Fibroblast of lung (primary cell): ENCODE measurements at regions not wholly inside any gene's neighbourhood (a gene's known extent, or its start where the extent isn't known, plus 50 kb on each side); places are given as distances from the start of the nearest gene placed in this dataset.
"Not testable (repeated sequence)": the region's sequence is repeated elsewhere in the genome, so short reads cannot be mapped to it uniquely, and the experiment has no call there.

Experiments used
- DNase-seq, 2 donors: peaks; one replicate each; pipeline versions ENCODE4 v3.0.0 to v3.0.0-alpha.2; 2010; ENCODE audit warnings: low read depth in 2 of 2
- H2AFZ ChIP-seq: 2 replicates; pipeline ENCODE4 v1.5.1; 2012; ENCODE audit warnings: low read length, control low read depth, inconsistent platforms
- H3K27ac ChIP-seq: 2 replicates; pipeline ENCODE4 v1.5.1; 2011; ENCODE audit warnings: low read length, control low read depth; ENCODE audit not compliant: insufficient read depth
- H3K27me3 ChIP-seq: 2 replicates; pipeline ENCODE4 v1.5.1; 2011; ENCODE audit warnings: mild to moderate bottlenecking, low read length; ENCODE audit not compliant: control insufficient read depth, insufficient read depth
- H3K36me3 ChIP-seq: 2 replicates; pipeline ENCODE4 v1.5.1; 2011; ENCODE audit warnings: low read length; ENCODE audit not compliant: control insufficient read depth, insufficient read depth
- H3K4me1 ChIP-seq: 2 replicates; pipeline ENCODE4 v1.5.1; 2011; ENCODE audit warnings: low read length; ENCODE audit not compliant: control insufficient read depth, insufficient read depth; ENCODE audit errors: extremely low read depth
- H3K4me2 ChIP-seq: 2 replicates; pipeline ENCODE4 v1.5.1; 2011; ENCODE audit warnings: low read length, control low read depth; ENCODE audit not compliant: insufficient read depth; ENCODE audit errors: extremely low read depth
- H3K4me3 ChIP-seq, 4 experiments: fragments of 200-600 bp in 1 of 4; sonication (generic) in 1 of 4; replicated peaks in 1 of 4; 2 replicates each; pipeline ENCODE4 v1.5.1; 2011 to 2016; ENCODE audit warnings: low read length in 4 of 4, low read depth in 3 of 4, mild to moderate bottlenecking in 3 of 4, control low read depth in 2 of 4, inconsistent platforms in 1 of 4, mixed read lengths in 1 of 4; ENCODE audit not compliant: insufficient read depth in 1 of 4; ENCODE audit errors: control extremely low read depth in 1 of 4
- H3K79me2 ChIP-seq: 2 replicates; pipeline ENCODE4 v1.5.1; 2012; ENCODE audit warnings: mild to moderate bottlenecking, low read length, inconsistent platforms; ENCODE audit not compliant: control insufficient read depth, insufficient read depth
- H3K9ac ChIP-seq: 2 replicates; pipeline ENCODE4 v1.5.1; 2011; ENCODE audit warnings: mild to moderate bottlenecking, low read length, control low read depth; ENCODE audit not compliant: insufficient read depth
- H3K9me3 ChIP-seq: 2 replicates; pipeline ENCODE4 v1.5.1; 2012; ENCODE audit warnings: low read depth, low read length; ENCODE audit not compliant: control insufficient read depth, insufficient read depth
- H4K20me1 ChIP-seq: 2 replicates; pipeline ENCODE4 v1.5.1; 2011; ENCODE audit warnings: low read length; ENCODE audit not compliant: control insufficient read depth, insufficient read depth; ENCODE audit errors: extremely low read depth
- CTCF ChIP-seq, 2 donors: IDR thresholded peaks in 1 of 2; conservative IDR thresholded peaks in 1 of 2; 1 replicate in 1 of 2; 2 replicates in 1 of 2; pipeline ENCODE4 v1.5.1; 2011 to 2012; ENCODE audit warnings: low read length in 2 of 2, control low read depth in 1 of 2, inconsistent platforms in 1 of 2, low read depth in 1 of 2, mild to moderate bottlenecking in 1 of 2
- EZH2 ChIP-seq: IDR thresholded peaks from 2 replicates; pipeline ENCODE4 v1.5.1; 2012; ENCODE audit warnings: low read length, control low read depth, mild to moderate bottlenecking; ENCODE audit errors: missing control alignments

- no peaks in the 10 kb centered on the region for H4K20me1 ChIP-seq
- no peak for DNase-seq
Observed at GRCh38 chr2:179373816-179374215, 109.2 kb upstream of the SESTD1 start.

GRCh38 chr2:179365561-179365960, 100.9 kb upstream of the SESTD1 start:
- H4K20me1 ChIP-seq, H3K27me3 ChIP-seq, H3K36me3 ChIP-seq, DNase-seq, H3K79me2 ChIP-seq, H3K4me1 ChIP-seq, H3K9ac ChIP-seq, H3K27ac ChIP-seq, H3K4me3 ChIP-seq, H2AFZ ChIP-seq, H3K9me3 ChIP-seq, H3K4me2 ChIP-seq: not testable (repeated sequence)

More at GRCh38 chr2:179373816-179374215, 109.2 kb upstream of the SESTD1 start:
- H3K4me3 ChIP-seq, result no peak overlapping the region
- H2AFZ ChIP-seq, result no peak overlapping the region
- no peak overlapping the region for H3K27ac ChIP-seq
- no peaks in the 10 kb centered on the region for H3K4me1 ChIP-seq
- no peaks in the 10 kb centered on the region for H3K9me3 ChIP-seq
- no peaks in the 10 kb centered on the region for H3K36me3 ChIP-seq
- no peak overlapping the region for H3K4me2 ChIP-seq
- no peak for TF ChIP-seq CTCF (conservative IDR thresholded peaks at IDR 0.05 in 1 of 2, IDR thresholded peaks at IDR 0.05 in 1 of 2; ENCODE audit: low read depth in 1 of 2, low read length in 2 of 2)
- TF ChIP-seq EZH2, result no peak
- no peaks in the 10 kb centered on the region for H3K27me3 ChIP-seq
- H3K9ac ChIP-seq, result no peak overlapping the region
- H3K79me2 ChIP-seq, result no peaks in the 10 kb centered on the region

- H3K4me2 ChIP-seq, result no peak overlapping the region
- no peak for DNase-seq
Observed at GRCh38 chr2:179355881-179356280, 91.2 kb upstream of the SESTD1 start.

More at GRCh38 chr2:179355881-179356280, 91.2 kb upstream of the SESTD1 start:
- Histone ChIP-seq H3K79me2 (no peaks in the 10 kb centered on the region), H4K20me1 (no peaks in the 10 kb centered on the region), H3K27me3 (no peaks in the 10 kb centered on the region), H3K9ac (no peak overlapping the region), H3K4me1 (no peaks in the 10 kb centered on the region), H3K36me3 (no peaks in the 10 kb centered on the region), H3K9me3 (no peaks in the 10 kb centered on the region), H3K27ac (no peak overlapping the region), H2AFZ (no peak overlapping the region), H3K4me3 (no peak overlapping the region)
- TF ChIP-seq CTCF (conservative IDR thresholded peaks at IDR 0.05 in 1 of 2, IDR thresholded peaks at IDR 0.05 in 1 of 2; ENCODE audit: low read depth in 1 of 2, low read length in 2 of 2), result no peak
- no peak for TF ChIP-seq EZH2
